MM.1S (cell line): ENCODE measurements at regions not wholly inside any gene's neighbourhood (a gene's known extent, or its start where the extent isn't known, plus 50 kb on each side); places are given as distances from the start of the nearest gene placed in this dataset.

Source experiments
- EZH2 ChIP-seq: fragments of 300-600 bp; sonication (generic); optimal IDR thresholded peaks from 2 replicates; pipeline ENCODE3; 2017; ENCODE audit warnings: low read depth, mild to moderate bottlenecking, antibody characterized with exemption, low read length, mixed read lengths
- TF ChIP-seq, protein P1 (sequence below): fragments of 300-600 bp; sonication (generic); IDR thresholded peaks from 2 replicates; pipeline ENCODE4 v1.5.1; 2016; ENCODE audit warnings: antibody characterized with exemption, low read length, mixed read lengths

DNA sequence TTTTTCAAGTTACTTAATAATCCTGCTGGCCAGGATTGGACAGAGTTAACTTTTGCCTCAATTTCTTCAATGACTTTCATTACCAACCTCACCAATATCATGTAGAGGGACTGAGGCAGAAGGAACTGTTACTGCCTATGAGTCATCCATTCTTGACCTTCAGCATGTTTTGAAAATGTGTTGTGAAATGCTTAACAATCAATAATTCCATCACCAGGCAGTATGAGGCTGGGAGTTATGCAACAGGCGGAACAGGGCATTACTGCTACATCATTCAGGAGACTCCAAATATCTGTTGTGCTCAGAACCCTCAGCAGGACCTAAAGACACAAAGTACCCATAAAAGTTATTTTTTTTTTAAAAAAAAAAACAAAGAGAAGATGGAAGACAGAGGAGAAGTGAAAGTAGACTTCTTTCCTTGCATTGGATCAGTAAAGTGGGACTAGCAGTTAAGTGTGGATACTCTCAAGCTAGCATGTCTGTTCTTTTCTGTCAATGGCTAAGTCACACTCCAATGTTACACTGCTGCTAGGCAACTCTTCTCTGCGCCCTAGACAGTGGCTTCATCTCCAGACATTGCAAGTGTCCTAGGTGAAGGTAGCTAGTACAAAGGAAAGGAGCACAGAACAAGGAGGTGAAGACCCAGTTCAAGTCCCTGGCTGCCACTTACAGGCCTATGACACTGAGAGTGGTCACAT is 184.9 kb upstream of the LPP start:
- TF ChIP-seq, protein P1, sequence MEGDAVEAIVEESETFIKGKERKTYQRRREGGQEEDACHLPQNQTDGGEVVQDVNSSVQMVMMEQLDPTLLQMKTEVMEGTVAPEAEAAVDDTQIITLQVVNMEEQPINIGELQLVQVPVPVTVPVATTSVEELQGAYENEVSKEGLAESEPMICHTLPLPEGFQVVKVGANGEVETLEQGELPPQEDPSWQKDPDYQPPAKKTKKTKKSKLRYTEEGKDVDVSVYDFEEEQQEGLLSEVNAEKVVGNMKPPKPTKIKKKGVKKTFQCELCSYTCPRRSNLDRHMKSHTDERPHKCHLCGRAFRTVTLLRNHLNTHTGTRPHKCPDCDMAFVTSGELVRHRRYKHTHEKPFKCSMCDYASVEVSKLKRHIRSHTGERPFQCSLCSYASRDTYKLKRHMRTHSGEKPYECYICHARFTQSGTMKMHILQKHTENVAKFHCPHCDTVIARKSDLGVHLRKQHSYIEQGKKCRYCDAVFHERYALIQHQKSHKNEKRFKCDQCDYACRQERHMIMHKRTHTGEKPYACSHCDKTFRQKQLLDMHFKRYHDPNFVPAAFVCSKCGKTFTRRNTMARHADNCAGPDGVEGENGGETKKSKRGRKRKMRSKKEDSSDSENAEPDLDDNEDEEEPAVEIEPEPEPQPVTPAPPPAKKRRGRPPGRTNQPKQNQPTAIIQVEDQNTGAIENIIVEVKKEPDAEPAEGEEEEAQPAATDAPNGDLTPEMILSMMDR, result no peak
- no peak for TF ChIP-seq EZH2
